ENCODE measurements at regions not wholly inside any gene's neighbourhood (a gene's known extent, or its start where the extent isn't known, plus 50 kb on each side); places are given as distances from the start of the nearest gene placed in this dataset.

GRCh38 chr19:46926170-46927071 is 65.6 kb downstream of the ARHGAP35 start:
- FAIRE-seq: no peak
- no peak for DNase-seq (ENCODE audit: insufficient read length)
- TF ChIP-seq POLR2AphosphoS5 (IDR thresholded peaks at IDR 0.05; ENCODE audit: low read depth, low read length) (no peak), TAF1 (IDR thresholded peaks at IDR 0.05; ENCODE audit: borderline replicate concordance, low read depth, low read length) (no peak), POLR2A (IDR thresholded peaks at IDR 0.05; ENCODE audit: low read depth, low read length) (no peak)

GRCh38 chr19:46927106-46927505 is 66.3 kb downstream of the ARHGAP35 start:
- TF ChIP-seq POLR2AphosphoS5 (IDR thresholded peaks at IDR 0.05; ENCODE audit: low read depth, low read length) (no peak), POLR2A (IDR thresholded peaks at IDR 0.05; ENCODE audit: low read depth, low read length) (no peak), TAF1 (IDR thresholded peaks at IDR 0.05; ENCODE audit: borderline replicate concordance, low read depth, low read length) (no peak)
- FAIRE-seq: no peak
- no peak for DNase-seq (ENCODE audit: insufficient read length)

GRCh38 chr19:46927893-46928292 is 67.1 kb downstream of the ARHGAP35 start:
- DNase-seq (ENCODE audit: insufficient read length) (no peak), FAIRE-seq (no peak)
- TF ChIP-seq TAF1 (IDR thresholded peaks at IDR 0.05; ENCODE audit: borderline replicate concordance, low read depth, low read length): no peak
- TF ChIP-seq POLR2A (IDR thresholded peaks at IDR 0.05; ENCODE audit: low read depth, low read length): no peak
- no peak for TF ChIP-seq POLR2AphosphoS5 (IDR thresholded peaks at IDR 0.05; ENCODE audit: low read depth, low read length)

- DNase-seq (ENCODE audit: insufficient read length): no peak
- TF ChIP-seq POLR2AphosphoS5 (IDR thresholded peaks at IDR 0.05; ENCODE audit: low read depth, low read length) (no peak), TAF1 (IDR thresholded peaks at IDR 0.05; ENCODE audit: borderline replicate concordance, low read depth, low read length) (no peak), POLR2A (IDR thresholded peaks at IDR 0.05; ENCODE audit: low read depth, low read length) (no peak)
- no peak for FAIRE-seq
These were observed 68.2 kb downstream of the ARHGAP35 start for GRCh38 chr19:46928951-46929350.

- DNase-seq (ENCODE audit: insufficient read length) (no peak), FAIRE-seq (no peak)
- TF ChIP-seq POLR2A (IDR thresholded peaks at IDR 0.05; ENCODE audit: low read depth, low read length) (no peak), POLR2AphosphoS5 (IDR thresholded peaks at IDR 0.05; ENCODE audit: low read depth, low read length) (no peak), TAF1 (IDR thresholded peaks at IDR 0.05; ENCODE audit: borderline replicate concordance, low read depth, low read length) (no peak)
These were observed 70.4 kb downstream of the ARHGAP35 start for GRCh38 chr19:46931202-46931601.

GRCh38 chr19:46932346-46932745 is 71.5 kb downstream of the ARHGAP35 start:
- DNase-seq (ENCODE audit: insufficient read length) (no peak), FAIRE-seq (no peak)
- TF ChIP-seq TAF1 (IDR thresholded peaks at IDR 0.05; ENCODE audit: borderline replicate concordance, low read depth, low read length) (no peak), POLR2AphosphoS5 (IDR thresholded peaks at IDR 0.05; ENCODE audit: low read depth, low read length) (no peak), POLR2A (IDR thresholded peaks at IDR 0.05; ENCODE audit: low read depth, low read length) (no peak)

GRCh38 chr19:46935066-46935663 is 74.4 kb downstream of the ARHGAP35 start:
- FAIRE-seq (no peak), DNase-seq (ENCODE audit: insufficient read length) (no peak)
- TF ChIP-seq TAF1 (IDR thresholded peaks at IDR 0.05; ENCODE audit: borderline replicate concordance, low read depth, low read length) (no peak), POLR2A (IDR thresholded peaks at IDR 0.05; ENCODE audit: low read depth, low read length) (no peak), POLR2AphosphoS5 (IDR thresholded peaks at IDR 0.05; ENCODE audit: low read depth, low read length) (no peak)

- TF ChIP-seq POLR2A (IDR thresholded peaks at IDR 0.05; ENCODE audit: low read depth, low read length) (no peak), TAF1 (IDR thresholded peaks at IDR 0.05; ENCODE audit: borderline replicate concordance, low read depth, low read length) (no peak), POLR2AphosphoS5 (IDR thresholded peaks at IDR 0.05; ENCODE audit: low read depth, low read length) (no peak)
- DNase-seq (ENCODE audit: insufficient read length): no peak
- FAIRE-seq: no peak
These were observed 76.3 kb upstream of the NPAS1 start for GRCh38 chr19:46943150-46943946.

- DNase-seq (ENCODE audit: insufficient read length) (no peak), FAIRE-seq (no peak)
- TF ChIP-seq TAF1 (IDR thresholded peaks at IDR 0.05; ENCODE audit: borderline replicate concordance, low read depth, low read length): no peak
- no peak for TF ChIP-seq POLR2A (IDR thresholded peaks at IDR 0.05; ENCODE audit: low read depth, low read length)
- no peak for TF ChIP-seq POLR2AphosphoS5 (IDR thresholded peaks at IDR 0.05; ENCODE audit: low read depth, low read length)
These were observed 75.4 kb upstream of the NPAS1 start for GRCh38 chr19:46944123-46944748.

GRCh38 chr19:46944918-46945628 is 74.6 kb upstream of the NPAS1 start:
- TF ChIP-seq TAF1 (IDR thresholded peaks at IDR 0.05; ENCODE audit: borderline replicate concordance, low read depth, low read length): no peak
- TF ChIP-seq POLR2A (IDR thresholded peaks at IDR 0.05; ENCODE audit: low read depth, low read length): no peak
- TF ChIP-seq POLR2AphosphoS5 (IDR thresholded peaks at IDR 0.05; ENCODE audit: low read depth, low read length): no peak
- FAIRE-seq (no peak), DNase-seq (ENCODE audit: insufficient read length) (no peak)

Data from GM12892 (cell line).